Ascending aorta (tissue), 2 donors: ENCODE measurements at regions not wholly inside any gene's neighbourhood (a gene's known extent, or its start where the extent isn't known, plus 50 kb on each side); places are given as distances from the start of the nearest gene placed in this dataset.

Source experiments
- DNase-seq, 2 donors: peaks; one replicate each; pipeline ENCODE4 v3.0.0-alpha.2; 2019; ENCODE audit warnings: low spot score in 2 of 2
- H3K27ac ChIP-seq, 2 donors: fragments of 200-600 bp; sonication (generic); one replicate each; pipeline ENCODE4 v1.5.1; 2016 to 2017; ENCODE audit warnings: mild to moderate bottlenecking in 1 of 2
- H3K27me3 ChIP-seq: fragments of 200-600 bp; sonication (generic); one replicate; pipeline ENCODE4 v1.5.1; 2017
- H3K36me3 ChIP-seq, 2 donors: fragments of 200-600 bp; sonication (generic); one replicate each; pipeline ENCODE4 v1.5.1; 2016
- H3K4me1 ChIP-seq, 2 donors: fragments of 200-600 bp; sonication (generic); one replicate each; pipeline ENCODE4 v1.5.1; 2016 to 2017; ENCODE audit warnings: mild to moderate bottlenecking in 1 of 2
- H3K4me3 ChIP-seq, 2 donors: fragments of 200-600 bp; sonication (generic); one replicate each; pipeline ENCODE4 v1.5.1; 2016 to 2017; ENCODE audit warnings: mild to moderate bottlenecking in 1 of 2
- H3K9me3 ChIP-seq, 2 donors: fragments of 200-600 bp; sonication (generic); one replicate each; pipeline ENCODE4 v1.5.1; 2016
- intact Hi-C: fragments of 100-400 bp; cut with DNase I; formaldehyde crosslinking; loops from one replicate; pipeline ENCODE4 v1.15.1; 2023
- TF ChIP-seq, protein P1 (sequence below), 3 experiments: fragments of 200-600 bp in 2 of 3; fragments of 450-650 bp in 1 of 3; sonication (generic) in 2 of 3; IDR thresholded peaks; one replicate each; pipeline ENCODE4 v1.5.1; 2016 to 2019; ENCODE audit warnings: antibody characterized with exemption in 3 of 3, mild to moderate bottlenecking in 1 of 3, moderate library complexity in 1 of 3

DNA sequence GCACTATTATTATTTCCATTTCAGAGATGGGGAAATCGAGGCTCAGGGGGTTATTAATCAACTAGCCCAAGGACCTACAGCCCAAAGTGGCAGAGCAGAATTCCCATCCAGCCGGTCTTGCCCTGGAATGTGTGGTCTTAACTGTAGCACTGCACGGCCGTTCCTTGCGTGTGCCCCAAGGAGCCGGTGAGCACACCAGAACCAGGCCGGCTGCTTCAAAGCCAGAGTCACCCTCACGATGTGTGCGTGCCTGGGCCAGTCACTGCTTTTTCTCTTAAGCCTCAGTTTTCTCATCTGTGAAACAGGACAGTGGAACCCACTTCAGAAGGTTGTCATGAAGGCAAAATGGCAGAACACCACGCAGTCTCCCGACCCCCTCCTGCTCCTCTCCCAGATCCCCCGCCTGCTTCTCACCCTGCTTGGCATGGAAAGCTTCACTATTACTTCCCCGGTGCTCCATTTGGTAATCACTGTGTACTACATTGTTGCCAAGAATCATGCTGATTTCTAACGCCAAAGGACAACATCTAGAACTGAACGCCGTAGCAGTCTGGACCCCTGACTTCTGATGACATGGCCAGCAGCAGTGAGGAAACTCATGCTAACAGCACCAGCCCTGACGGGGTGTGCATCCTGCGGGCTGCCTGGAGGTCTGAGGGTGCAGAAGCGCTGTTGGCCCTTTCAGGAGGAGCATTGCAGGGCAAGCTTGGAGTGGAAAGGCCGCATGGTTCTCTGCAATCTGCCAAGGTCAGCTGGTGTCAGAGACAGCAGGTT, 106.8 kb upstream of the B3GAT1 start:
- Histone ChIP-seq H3K9me3 (no peaks in the 10 kb centered on the region), H3K27me3 (no peaks in the 10 kb centered on the region), H3K36me3 (no peaks in the 10 kb centered on the region), H3K27ac (no peak overlapping the region), H3K4me1 (no peaks in the 10 kb centered on the region), H3K4me3 (no peak overlapping the region)
- no peak for DNase-seq
- intact Hi-C loops: no loop called here
- TF ChIP-seq, protein P1, sequence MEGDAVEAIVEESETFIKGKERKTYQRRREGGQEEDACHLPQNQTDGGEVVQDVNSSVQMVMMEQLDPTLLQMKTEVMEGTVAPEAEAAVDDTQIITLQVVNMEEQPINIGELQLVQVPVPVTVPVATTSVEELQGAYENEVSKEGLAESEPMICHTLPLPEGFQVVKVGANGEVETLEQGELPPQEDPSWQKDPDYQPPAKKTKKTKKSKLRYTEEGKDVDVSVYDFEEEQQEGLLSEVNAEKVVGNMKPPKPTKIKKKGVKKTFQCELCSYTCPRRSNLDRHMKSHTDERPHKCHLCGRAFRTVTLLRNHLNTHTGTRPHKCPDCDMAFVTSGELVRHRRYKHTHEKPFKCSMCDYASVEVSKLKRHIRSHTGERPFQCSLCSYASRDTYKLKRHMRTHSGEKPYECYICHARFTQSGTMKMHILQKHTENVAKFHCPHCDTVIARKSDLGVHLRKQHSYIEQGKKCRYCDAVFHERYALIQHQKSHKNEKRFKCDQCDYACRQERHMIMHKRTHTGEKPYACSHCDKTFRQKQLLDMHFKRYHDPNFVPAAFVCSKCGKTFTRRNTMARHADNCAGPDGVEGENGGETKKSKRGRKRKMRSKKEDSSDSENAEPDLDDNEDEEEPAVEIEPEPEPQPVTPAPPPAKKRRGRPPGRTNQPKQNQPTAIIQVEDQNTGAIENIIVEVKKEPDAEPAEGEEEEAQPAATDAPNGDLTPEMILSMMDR (IDR thresholded peaks at IDR 0.05): no peak

DNA sequence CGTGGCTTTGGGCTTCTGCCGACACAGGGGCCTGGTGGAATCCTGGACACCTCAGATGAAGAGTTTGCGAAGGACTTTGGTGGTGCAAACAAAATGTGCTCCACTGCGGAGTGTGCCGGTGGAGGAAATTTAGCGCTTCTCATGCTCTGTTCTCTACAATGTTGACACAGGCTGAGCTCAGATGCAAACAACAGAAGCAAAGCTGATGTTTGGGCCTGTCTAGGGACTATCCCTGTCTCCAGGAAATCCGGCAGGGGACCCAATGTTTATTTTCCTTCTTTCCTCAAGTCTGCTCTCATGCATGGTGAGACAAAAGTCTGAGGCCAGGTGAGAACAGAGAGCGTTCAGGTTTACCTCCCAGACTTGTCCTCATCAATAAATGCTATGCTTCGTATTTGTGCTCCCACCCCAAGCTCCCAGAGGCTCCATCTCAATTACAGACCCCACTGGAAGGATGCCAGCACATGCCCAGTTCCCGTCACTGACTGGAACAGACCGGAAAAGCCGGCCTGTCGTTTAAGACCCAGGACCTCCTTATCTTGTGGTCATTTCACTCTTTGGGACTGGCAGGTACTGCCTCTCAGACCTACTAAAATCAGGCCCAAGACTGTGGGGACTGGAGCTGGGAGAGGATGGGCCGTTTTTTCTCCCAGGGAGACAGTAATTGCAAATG, 105.7 kb upstream of the B3GAT1 start:
- intact Hi-C loops: no loop called here
- no peak for DNase-seq
- TF ChIP-seq, protein P1 (IDR thresholded peaks at IDR 0.05): no peak

DNA sequence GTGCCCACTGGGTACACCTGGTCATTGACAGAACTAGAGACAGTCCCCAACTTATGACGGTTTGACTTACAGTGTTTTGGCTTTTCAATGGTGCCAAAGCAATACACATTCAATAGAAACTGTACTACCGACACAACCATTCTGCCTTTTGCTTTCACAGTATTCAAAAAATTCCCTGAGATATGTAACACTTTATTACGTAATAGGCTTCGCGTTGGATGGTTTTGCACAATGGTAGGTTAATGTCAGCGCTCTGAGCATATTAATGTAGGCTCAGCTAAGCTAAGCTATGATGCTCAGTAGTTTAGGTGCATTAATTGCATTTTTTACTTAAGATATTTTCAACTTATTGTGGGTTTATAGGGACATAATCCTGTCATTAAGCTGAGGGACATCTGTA, 105.1 kb upstream of the B3GAT1 start:
- no peak overlapping the region for H3K27ac ChIP-seq
- no peak for DNase-seq
- H3K9me3 ChIP-seq: no peaks in the 10 kb centered on the region
- intact Hi-C loops: no loop called here
- H3K27me3 ChIP-seq: no peaks in the 10 kb centered on the region
- TF ChIP-seq, protein P1 (IDR thresholded peaks at IDR 0.05): no peak
- H3K4me1 ChIP-seq: no peaks in the 10 kb centered on the region
- H3K4me3 ChIP-seq: no peak overlapping the region
- H3K36me3 ChIP-seq: no peaks in the 10 kb centered on the region

More for the DNA sequence above, 105.7 kb upstream of the B3GAT1 start:
- Histone ChIP-seq H3K4me1 (no peaks in the 10 kb centered on the region), H3K36me3 (no peaks in the 10 kb centered on the region), H3K27me3 (no peaks in the 10 kb centered on the region), H3K4me3 (no peak overlapping the region), H3K27ac (no peak overlapping the region), H3K9me3 (no peaks in the 10 kb centered on the region)

DNA sequence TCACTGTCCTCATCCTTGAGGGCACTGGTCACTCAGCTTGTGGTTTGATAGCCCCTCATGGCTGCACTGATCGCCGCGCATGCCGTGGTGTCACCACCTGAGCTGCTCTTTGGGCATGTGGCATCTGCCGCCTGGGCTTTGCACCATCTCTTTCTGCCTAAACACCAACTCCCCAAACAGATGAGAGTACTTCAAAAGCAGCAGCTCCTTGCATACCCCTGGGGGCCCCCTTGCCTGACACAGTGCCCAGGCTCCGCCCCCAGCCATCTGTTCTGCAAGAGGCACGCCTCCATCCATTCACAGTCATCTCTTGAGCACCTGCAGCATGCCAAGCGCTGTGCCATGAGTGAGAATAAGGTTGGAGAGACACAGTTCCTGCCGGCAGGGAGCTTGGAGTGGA, 104.5 kb upstream of the B3GAT1 start:
- peak in 1 of 2 donors; percentile 44 for DNase-seq
- intact Hi-C loops: no loop called here
- Histone ChIP-seq H3K36me3 (no peaks in the 10 kb centered on the region), H3K4me1 (no peaks in the 10 kb centered on the region), H3K27ac (no peak overlapping the region), H3K27me3 (no peaks in the 10 kb centered on the region), H3K4me3 (no peak overlapping the region), H3K9me3 (no peaks in the 10 kb centered on the region)
- TF ChIP-seq, protein P1 (IDR thresholded peaks at IDR 0.05): no peak

DNA sequence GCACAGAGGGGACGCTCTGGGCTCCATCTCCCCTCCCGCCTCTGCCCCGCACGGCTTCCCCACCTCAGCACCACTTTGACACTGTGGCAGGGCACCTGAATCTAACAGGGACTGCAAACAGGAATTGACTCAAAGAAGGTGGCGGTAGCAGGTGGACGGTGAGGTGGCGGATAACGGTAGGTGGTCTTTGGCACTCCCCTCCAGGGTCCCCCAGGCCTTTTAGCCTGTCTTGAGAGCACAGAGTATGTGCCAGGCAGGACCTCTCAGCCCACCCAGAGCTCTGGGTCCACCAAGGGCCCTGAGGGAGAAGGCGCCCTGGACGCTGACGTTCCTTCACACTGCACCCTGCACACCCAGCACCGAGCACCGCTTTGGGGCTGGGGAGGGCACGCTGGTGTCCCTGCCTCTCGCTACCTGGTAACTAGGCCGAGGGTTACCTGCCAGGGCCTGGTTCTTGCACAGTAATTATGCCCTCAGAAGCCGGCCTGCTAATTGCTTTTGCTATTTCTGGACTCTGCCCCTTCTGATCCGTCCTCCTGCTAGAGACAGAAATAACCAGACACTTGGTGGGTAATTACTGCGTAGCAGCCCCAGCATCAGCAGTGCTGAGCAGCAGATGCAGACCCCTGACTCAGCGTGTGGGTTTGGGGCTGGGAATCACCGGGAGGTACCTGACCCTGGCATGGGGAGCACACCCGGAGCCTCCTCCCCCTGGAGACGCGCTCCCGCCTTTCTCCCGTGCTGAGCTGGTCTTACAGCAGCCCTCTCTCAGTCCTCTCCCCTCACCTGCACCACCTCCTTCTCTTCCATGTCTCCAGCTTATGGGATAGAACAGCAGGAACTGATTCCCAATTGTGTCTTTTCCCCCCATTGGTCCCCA, 103.3 kb upstream of the B3GAT1 start:
- DNase-seq: peak in 1 of 2 donors; percentile 60
- no peaks in the 10 kb centered on the region for H3K4me1 ChIP-seq

More for the DNA sequence above, 103.3 kb upstream of the B3GAT1 start:
- no peaks in the 10 kb centered on the region for H3K9me3 ChIP-seq
- intact Hi-C loops: no loop called here
- H3K4me3 ChIP-seq: no peak overlapping the region
- no peaks in the 10 kb centered on the region for H3K27me3 ChIP-seq
- H3K27ac ChIP-seq: no peak overlapping the region
- TF ChIP-seq, protein P1 (IDR thresholded peaks at IDR 0.05): no peak
- H3K36me3 ChIP-seq: no peaks in the 10 kb centered on the region
